Esophagus muscularis mucosa (tissue), 4 donors: ENCODE measurements at regions not wholly inside any gene's neighbourhood (a gene's known extent, or its start where the extent isn't known, plus 50 kb on each side); places are given as distances from the start of the nearest gene placed in this dataset.

ENCODE experiments used
- DNase-seq: peaks from one replicate; pipeline ENCODE4 v3.0.0-alpha.2; 2017; ENCODE audit errors: extremely low spot score
- H3K27ac ChIP-seq, 4 donors: fragments of 200-600 bp; sonication (generic); replicated peaks in 1 of 4; 1 replicate in 3 of 4; 2 replicates in 1 of 4; pipeline ENCODE4 v1.5.1; 2016 to 2019; ENCODE audit warnings: mild to moderate bottlenecking in 1 of 4
- H3K27me3 ChIP-seq, 4 donors: fragments of 200-600 bp; sonication (generic); one replicate each; pipeline versions ENCODE4 v1.5.1 to v1.6.0; 2016 to 2019
- H3K36me3 ChIP-seq, 4 donors: fragments of 200-600 bp; sonication (generic); one replicate each; pipeline ENCODE4 v1.5.1; 2016 to 2019
- H3K4me1 ChIP-seq, 4 donors: fragments of 200-600 bp; sonication (generic); one replicate each; pipeline ENCODE4 v1.5.1; 2016 to 2019
- H3K4me3 ChIP-seq, 4 donors: fragments of 200-600 bp; sonication (generic); 1 replicate in 2 of 4; 2 replicates in 2 of 4; pipeline ENCODE4 v1.5.1; 2016 to 2019; ENCODE audit warnings: mild to moderate bottlenecking in 4 of 4, moderate library complexity in 1 of 4
- H3K9me3 ChIP-seq, 4 donors: fragments of 200-600 bp; sonication (generic); 1 replicate in 3 of 4; 2 replicates in 1 of 4; pipeline ENCODE4 v1.5.1; 2016 to 2019
- CTCF ChIP-seq, 3 experiments: fragments of 200-600 bp in 2 of 3; fragments of 450-650 bp in 1 of 3; sonication (generic) in 2 of 3; IDR thresholded peaks; one replicate each; pipeline ENCODE4 v1.5.1; 2017 to 2019; ENCODE audit warnings: antibody characterized with exemption in 3 of 3, mild to moderate bottlenecking in 2 of 3, moderate library complexity in 1 of 3
- EP300 ChIP-seq: sonication (generic); formaldehyde crosslinking; IDR thresholded peaks from one replicate; pipeline ENCODE4 v1.6.1; 2017; ENCODE audit warnings: antibody characterized with exemption
- POLR2A ChIP-seq: fragments of 450-650 bp; IDR thresholded peaks from one replicate; pipeline ENCODE4 v1.6.1; 2017; ENCODE audit warnings: antibody characterized with exemption, moderate library complexity, mild to moderate bottlenecking, low read depth
- POLR2AphosphoS5 ChIP-seq, 2 donors: sonication (generic); formaldehyde crosslinking; IDR thresholded peaks; one replicate each; pipeline ENCODE4 v1.6.1; 2017; ENCODE audit warnings: antibody characterized with exemption in 2 of 2
- WGBS: methylation state at CpG from one replicate; pipeline ENCODE4 v1.1.5; 2018; 5-methylcytosine and 5-hydroxymethylcytosine counted together
- intact Hi-C: fragments of 100-400 bp; cut with DNase I; formaldehyde crosslinking; loops from one replicate; pipeline ENCODE4 v1.15.1; 2023

- Histone ChIP-seq H3K9me3 (no peaks in the 10 kb centered on the region), H3K4me1 (peaks cover 0 to 5% (median 0%) of the 10 kb centered on the region in 4 donors), H3K27ac (no peak overlapping the region), H3K4me3 (no peak overlapping the region), H3K36me3 (no peaks in the 10 kb centered on the region), H3K27me3 (no peaks in the 10 kb centered on the region)
- WGBS = 98% methylated on average over 4 of the region's 4 CpGs
- TF ChIP-seq POLR2A (no peak), CTCF (IDR thresholded peaks at IDR 0.05) (no peak), EP300 (no peak), POLR2AphosphoS5 (IDR thresholded peaks at IDR 0.05) (no peak)
- DNase-seq = no peak
- intact Hi-C loops = no loop called here
Observed at GRCh38 chr17:72504783-72505182, 384.0 kb downstream of the SOX9 start.

- intact Hi-C loops = no loop called here
- Histone ChIP-seq H3K4me1 (peaks cover 0 to 5% (median 0%) of the 10 kb centered on the region in 4 donors), H3K9me3 (no peaks in the 10 kb centered on the region), H3K27me3 (no peaks in the 10 kb centered on the region), H3K4me3 (no peak overlapping the region), H3K36me3 (no peaks in the 10 kb centered on the region), H3K27ac (no peak overlapping the region)
- TF ChIP-seq POLR2AphosphoS5 (IDR thresholded peaks at IDR 0.05) (no peak), EP300 (no peak), POLR2A (no peak), CTCF (IDR thresholded peaks at IDR 0.05) (no peak)
- WGBS = 77% methylated on average over 12 of the region's 12 CpGs
- no peak for DNase-seq
Observed at GRCh38 chr17:72506773-72507172, 386.0 kb downstream of the SOX9 start.

- 90% methylated on average over 7 of the region's 7 CpGs for WGBS
- peaks cover 0 to 1% (median 0%) of the 10 kb centered on the region in 4 donors for H3K4me1 ChIP-seq
- DNase-seq = no peak
- no peak overlapping the region for H3K27ac ChIP-seq
- no peaks in the 10 kb centered on the region for H3K36me3 ChIP-seq
- no peaks in the 10 kb centered on the region for H3K27me3 ChIP-seq
- no peak overlapping the region for H3K4me3 ChIP-seq
- intact Hi-C loops = no loop called here
- TF ChIP-seq POLR2A (no peak), EP300 (no peak), CTCF (IDR thresholded peaks at IDR 0.05) (no peak), POLR2AphosphoS5 (IDR thresholded peaks at IDR 0.05) (no peak)
- no peaks in the 10 kb centered on the region for H3K9me3 ChIP-seq
Observed at GRCh38 chr17:72507370-72507769, 386.6 kb downstream of the SOX9 start.

- TF ChIP-seq POLR2A = no peak
- TF ChIP-seq EP300 = no peak
- no peak for TF ChIP-seq POLR2AphosphoS5 (IDR thresholded peaks at IDR 0.05)
- no peak for TF ChIP-seq CTCF (IDR thresholded peaks at IDR 0.05)
- no peaks in the 10 kb centered on the region for H3K27me3 ChIP-seq
- WGBS = 81% methylated on average over 3 of the region's 3 CpGs
- no peaks in the 10 kb centered on the region for H3K36me3 ChIP-seq
- intact Hi-C loops = no loop called here
- DNase-seq = no peak
- peaks cover 0 to 9% (median 3%) of the 10 kb centered on the region in 4 donors for H3K4me1 ChIP-seq
- no peaks in the 10 kb centered on the region for H3K9me3 ChIP-seq
- no peak overlapping the region for H3K27ac ChIP-seq
- no peak overlapping the region for H3K4me3 ChIP-seq
Observed at GRCh38 chr17:72510351-72511016, 389.7 kb downstream of the SOX9 start.

- WGBS = 85% methylated on average over 7 of the region's 7 CpGs
- Histone ChIP-seq H3K27me3 (no peaks in the 10 kb centered on the region), H3K36me3 (no peaks in the 10 kb centered on the region), H3K9me3 (no peaks in the 10 kb centered on the region), H3K27ac (no peak overlapping the region), H3K4me1 (peaks cover 0 to 11% (median 5%) of the 10 kb centered on the region in 4 donors), H3K4me3 (no peak overlapping the region)
- DNase-seq = no peak
- TF ChIP-seq POLR2A (no peak), CTCF (IDR thresholded peaks at IDR 0.05) (no peak), POLR2AphosphoS5 (IDR thresholded peaks at IDR 0.05) (no peak), EP300 (no peak)
- intact Hi-C loops = no loop called here
Observed at GRCh38 chr17:72511242-72511641, 390.4 kb downstream of the SOX9 start.
